ENCODE measurements at regions not wholly inside any gene's neighbourhood (a gene's known extent, or its start where the extent isn't known, plus 50 kb on each side); places are given as distances from the start of the nearest gene placed in this dataset.

DNA sequence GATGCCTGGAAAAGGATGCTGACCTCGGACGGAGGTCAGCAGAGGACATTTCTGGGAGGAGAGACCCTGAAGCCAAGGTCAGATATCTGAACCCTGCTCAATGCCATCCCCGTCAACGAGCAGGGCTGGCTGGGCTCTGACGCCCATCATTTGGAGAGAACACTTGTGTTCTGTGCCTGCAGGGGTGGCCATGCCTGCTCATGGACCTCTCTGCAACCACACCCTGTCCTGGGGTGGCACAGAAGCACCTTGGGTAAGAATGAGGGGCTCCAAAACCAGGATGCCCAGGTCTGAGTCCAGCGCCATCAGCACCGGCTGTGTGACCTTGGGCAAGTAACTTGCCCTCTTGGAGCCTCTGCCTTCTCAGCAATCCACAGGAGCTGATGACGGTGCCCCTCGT, 293.7 kb upstream of the FOXF1 start:
- TF ChIP-seq, protein P1, sequence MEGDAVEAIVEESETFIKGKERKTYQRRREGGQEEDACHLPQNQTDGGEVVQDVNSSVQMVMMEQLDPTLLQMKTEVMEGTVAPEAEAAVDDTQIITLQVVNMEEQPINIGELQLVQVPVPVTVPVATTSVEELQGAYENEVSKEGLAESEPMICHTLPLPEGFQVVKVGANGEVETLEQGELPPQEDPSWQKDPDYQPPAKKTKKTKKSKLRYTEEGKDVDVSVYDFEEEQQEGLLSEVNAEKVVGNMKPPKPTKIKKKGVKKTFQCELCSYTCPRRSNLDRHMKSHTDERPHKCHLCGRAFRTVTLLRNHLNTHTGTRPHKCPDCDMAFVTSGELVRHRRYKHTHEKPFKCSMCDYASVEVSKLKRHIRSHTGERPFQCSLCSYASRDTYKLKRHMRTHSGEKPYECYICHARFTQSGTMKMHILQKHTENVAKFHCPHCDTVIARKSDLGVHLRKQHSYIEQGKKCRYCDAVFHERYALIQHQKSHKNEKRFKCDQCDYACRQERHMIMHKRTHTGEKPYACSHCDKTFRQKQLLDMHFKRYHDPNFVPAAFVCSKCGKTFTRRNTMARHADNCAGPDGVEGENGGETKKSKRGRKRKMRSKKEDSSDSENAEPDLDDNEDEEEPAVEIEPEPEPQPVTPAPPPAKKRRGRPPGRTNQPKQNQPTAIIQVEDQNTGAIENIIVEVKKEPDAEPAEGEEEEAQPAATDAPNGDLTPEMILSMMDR (IDR thresholded peaks at IDR 0.05; ENCODE audit: low read depth, low read length, poor library complexity, severe bottlenecking): no peak
- no peak for TF ChIP-seq EZH2phosphoT487 (IDR thresholded peaks at IDR 0.05; ENCODE audit: borderline replicate concordance, low read length)

Measured in DOHH2 (cell line).